GM23338 (cell line): ENCODE measurements at regions not wholly inside any gene's neighbourhood (a gene's known extent, or its start where the extent isn't known, plus 50 kb on each side); places are given as distances from the start of the nearest gene placed in this dataset.

Experiments used
- ATAC-seq: fragments of 200-7000 bp; cut with Tn5 transposase; 3 replicates; pipeline ENCODE4 v1.9.1; 2020
- DNase-seq: peaks from one replicate; pipeline ENCODE4 v3.0.0-alpha.2; 2015; ENCODE audit warnings: low spot score
- H2AFZ ChIP-seq: fragments of 200-600 bp; sonication (generic); 2 replicates; pipeline ENCODE4 v1.8.0; 2016; ENCODE audit warnings: antibody characterized with exemption, mild to moderate bottlenecking, moderate library complexity
- H3F3A ChIP-seq: fragments of 200-600 bp; sonication (generic); replicated peaks from 2 replicates; pipeline ENCODE4 v1.8.0; 2017; ENCODE audit warnings: antibody characterized with exemption, mixed run types, low read depth
- H3K27ac ChIP-seq: fragments of 200-600 bp; sonication (generic); 2 replicates; pipeline ENCODE4 v1.6.1; 2016; ENCODE audit warnings: low read depth
- H3K27me3 ChIP-seq: fragments of 200-600 bp; sonication (generic); 2 replicates; pipeline ENCODE4 v1.8.0; 2016; ENCODE audit warnings: mild to moderate bottlenecking, mixed run types, moderate library complexity; ENCODE audit not compliant: insufficient read depth
- H3K36me3 ChIP-seq: fragments of 200-600 bp; sonication (generic); 2 replicates; pipeline ENCODE4 v1.8.0; 2016; ENCODE audit warnings: mild to moderate bottlenecking; ENCODE audit not compliant: insufficient read depth
- H3K4me1 ChIP-seq: fragments of 200-600 bp; sonication (generic); 2 replicates; pipeline ENCODE4 v1.8.0; 2016; ENCODE audit warnings: mild to moderate bottlenecking, moderate library complexity; ENCODE audit not compliant: insufficient read depth
- H3K4me2 ChIP-seq: fragments of 200-600 bp; sonication (generic); 2 replicates; pipeline ENCODE4 v1.7.1; 2017; ENCODE audit warnings: mixed run types
- H3K4me3 ChIP-seq: fragments of 200-600 bp; sonication (generic); 2 replicates; pipeline ENCODE4 v1.6.1; 2016; ENCODE audit warnings: mixed run types
- H3K79me2 ChIP-seq: fragments of 200-600 bp; sonication (generic); replicated peaks from 2 replicates; pipeline ENCODE4 v1.8.0; 2017; ENCODE audit warnings: mild to moderate bottlenecking; ENCODE audit not compliant: insufficient read depth
- H3K9me2 ChIP-seq: fragments of 200-600 bp; sonication (generic); 2 replicates; pipeline ENCODE4 v1.8.0; 2017; ENCODE audit not compliant: insufficient read depth
- H4K20me1 ChIP-seq: fragments of 200-600 bp; sonication (generic); replicated peaks from 2 replicates; pipeline ENCODE4 v1.8.0; 2017; ENCODE audit warnings: mild to moderate bottlenecking; ENCODE audit not compliant: insufficient read depth
- H3K27ac Mint-ChIP-seq: 2 replicates; pipeline ENCODE4 v1.8.0; 2020; ENCODE audit warnings: inconsistent platforms, mild to moderate bottlenecking, moderate library complexity, mixed read lengths
- H3K27me3 Mint-ChIP-seq: 3 replicates; pipeline ENCODE4 v1.8.0; 2022; ENCODE audit warnings: low read depth, mild to moderate bottlenecking, moderate library complexity, mixed read lengths, inconsistent platforms; ENCODE audit not compliant: insufficient read depth, poor library complexity
- H3K36me3 Mint-ChIP-seq: 3 replicates; pipeline ENCODE4 v1.8.0; 2021; ENCODE audit warnings: low read depth, mild to moderate bottlenecking, inconsistent platforms, moderate library complexity, mixed read lengths
- H3K4me1 Mint-ChIP-seq: 3 replicates; pipeline ENCODE4 v1.8.0; 2020; ENCODE audit warnings: mild to moderate bottlenecking, inconsistent platforms, mixed read lengths
- H3K4me3 Mint-ChIP-seq: 3 replicates; pipeline ENCODE4 v1.8.0; 2021; ENCODE audit warnings: moderate library complexity, mild to moderate bottlenecking, inconsistent platforms, mixed read lengths
- H3K9me3 Mint-ChIP-seq: 3 replicates; pipeline ENCODE4 v1.8.0; 2020; ENCODE audit warnings: moderate library complexity, mild to moderate bottlenecking, inconsistent platforms, mixed read lengths
- EZH2phosphoT487 ChIP-seq: fragments of 200-600 bp; sonication (generic); IDR thresholded peaks from one replicate; pipeline ENCODE4 v1.8.1; 2018; ENCODE audit warnings: antibody characterized with exemption; ENCODE audit not compliant: unreplicated experiment
- NANOG ChIP-seq: IDR thresholded peaks from 2 replicates; pipeline ENCODE4 v1.6.1; 2016; ENCODE audit warnings: antibody characterized with exemption, borderline replicate concordance
- TF ChIP-seq, protein P1 (sequence below), 2 experiments: fragments of 200-600 bp in 1 of 2; sonication (generic) in 1 of 2; conservative IDR thresholded peaks; 2 replicates each; pipeline versions ENCODE4 v1.5.1 to v1.6.1; 2016 to 2017; ENCODE audit warnings: antibody characterized with exemption in 2 of 2, low read depth in 2 of 2, mild to moderate bottlenecking in 2 of 2, moderate library complexity in 1 of 2
- TF ChIP-seq, protein P2 (sequence below): IDR thresholded peaks from 2 replicates; pipeline ENCODE4 v1.6.1; 2016; ENCODE audit warnings: antibody characterized with exemption

DNA sequence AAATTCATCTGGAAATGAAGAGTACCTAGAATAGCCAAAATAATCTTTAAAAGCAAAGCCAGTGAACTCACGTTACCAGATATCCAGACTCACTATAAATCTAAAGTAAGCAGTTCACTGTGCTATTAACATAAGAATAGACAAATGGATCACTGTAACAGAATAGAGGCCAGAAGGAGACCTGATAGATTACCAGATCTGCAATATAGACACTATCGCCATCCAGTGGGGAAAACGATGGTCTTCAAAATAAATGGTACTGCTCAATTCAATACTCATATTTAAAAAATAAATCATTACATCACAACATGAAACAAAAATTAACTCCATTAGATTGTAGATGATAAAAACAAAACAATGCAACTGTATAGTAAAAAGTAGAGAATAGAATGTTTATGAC, 158.6 kb upstream of the CDH8 start:
- H3F3A ChIP-seq: no peaks in the 10 kb centered on the region

DNA sequence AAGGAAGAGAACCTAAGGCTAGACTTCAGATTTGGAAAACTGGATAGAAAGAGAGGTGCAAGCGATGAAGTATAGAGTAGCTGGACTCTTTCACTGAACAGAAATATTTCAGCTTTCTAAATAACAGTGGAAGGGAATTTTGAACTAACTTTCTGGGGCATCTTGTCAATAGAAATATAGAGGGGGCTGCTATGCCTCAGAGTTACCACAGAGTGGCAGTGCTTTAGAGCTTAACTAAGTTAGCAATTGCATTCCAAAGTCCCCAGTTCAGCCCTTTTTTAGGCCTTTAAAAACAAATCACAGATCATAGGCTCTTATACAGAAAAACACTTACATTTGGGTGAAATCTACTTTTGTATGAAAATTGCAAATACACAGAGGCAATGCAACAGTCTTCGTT, 154.2 kb upstream of the CDH8 start:
- Histone ChIP-seq H3F3A (no peaks in the 10 kb centered on the region), H3K27me3 (no peaks in the 10 kb centered on the region), H3K9me2 (no peaks in the 10 kb centered on the region), H3K79me2 (no peaks in the 10 kb centered on the region), H4K20me1 (no peaks in the 10 kb centered on the region), H3K4me2 (no peak overlapping the region), H2AFZ (no peak overlapping the region), H3K4me1 (no peaks in the 10 kb centered on the region), H3K27ac (no peak overlapping the region), H3K36me3 (no peaks in the 10 kb centered on the region), H3K4me3 (no peak overlapping the region)
- no peaks in the 10 kb centered on the region for H3K27me3 Mint-ChIP-seq
- TF ChIP-seq, protein P1, sequence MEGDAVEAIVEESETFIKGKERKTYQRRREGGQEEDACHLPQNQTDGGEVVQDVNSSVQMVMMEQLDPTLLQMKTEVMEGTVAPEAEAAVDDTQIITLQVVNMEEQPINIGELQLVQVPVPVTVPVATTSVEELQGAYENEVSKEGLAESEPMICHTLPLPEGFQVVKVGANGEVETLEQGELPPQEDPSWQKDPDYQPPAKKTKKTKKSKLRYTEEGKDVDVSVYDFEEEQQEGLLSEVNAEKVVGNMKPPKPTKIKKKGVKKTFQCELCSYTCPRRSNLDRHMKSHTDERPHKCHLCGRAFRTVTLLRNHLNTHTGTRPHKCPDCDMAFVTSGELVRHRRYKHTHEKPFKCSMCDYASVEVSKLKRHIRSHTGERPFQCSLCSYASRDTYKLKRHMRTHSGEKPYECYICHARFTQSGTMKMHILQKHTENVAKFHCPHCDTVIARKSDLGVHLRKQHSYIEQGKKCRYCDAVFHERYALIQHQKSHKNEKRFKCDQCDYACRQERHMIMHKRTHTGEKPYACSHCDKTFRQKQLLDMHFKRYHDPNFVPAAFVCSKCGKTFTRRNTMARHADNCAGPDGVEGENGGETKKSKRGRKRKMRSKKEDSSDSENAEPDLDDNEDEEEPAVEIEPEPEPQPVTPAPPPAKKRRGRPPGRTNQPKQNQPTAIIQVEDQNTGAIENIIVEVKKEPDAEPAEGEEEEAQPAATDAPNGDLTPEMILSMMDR (conservative IDR thresholded peaks at IDR 0.05; ENCODE audit: low read depth in 2 of 2): peak; percentile 68 to 82
- no peak for TF ChIP-seq EZH2phosphoT487
- DNase-seq: peak; percentile 84
- ATAC-seq: peak; percentile 68
- no peak overlapping the region for H3K27ac Mint-ChIP-seq
- H3K4me1 Mint-ChIP-seq: peaks cover 5% of the 10 kb centered on the region; the same call in 1 of the 3 replicates
- H3K9me3 Mint-ChIP-seq: no peaks in the 10 kb centered on the region
- no peak overlapping the region for H3K4me3 Mint-ChIP-seq
- H3K36me3 Mint-ChIP-seq: no peaks in the 10 kb centered on the region

More for the DNA sequence above, 158.6 kb upstream of the CDH8 start:
- H3K9me2 ChIP-seq: no peaks in the 10 kb centered on the region
- Mint-ChIP-seq H3K27me3 (peaks cover 2% of the 10 kb centered on the region), H3K9me3 (no peaks in the 10 kb centered on the region), H3K4me1 (peaks cover 2% of the 10 kb centered on the region; the same call in 1 of the 3 replicates), H3K4me3 (no peak overlapping the region), H3K27ac (no peak overlapping the region), H3K36me3 (no peaks in the 10 kb centered on the region)
- ATAC-seq (peak; percentile 35; the same call in 1 of the 3 replicates), DNase-seq (peak; percentile 45)
- no peak overlapping the region for H3K4me3 ChIP-seq
- H3K27me3 ChIP-seq: no peaks in the 10 kb centered on the region
- TF ChIP-seq, protein P1 (conservative IDR thresholded peaks at IDR 0.05; ENCODE audit: low read depth in 2 of 2): peak; percentile 46 to 58
- TF ChIP-seq NANOG: no peak
- H3K27ac ChIP-seq: no peak overlapping the region
- H3K4me1 ChIP-seq: no peaks in the 10 kb centered on the region
- H3K36me3 ChIP-seq: no peaks in the 10 kb centered on the region
- no peaks in the 10 kb centered on the region for H3K79me2 ChIP-seq
- no peaks in the 10 kb centered on the region for H4K20me1 ChIP-seq
- H3K4me2 ChIP-seq: no peak overlapping the region
- H2AFZ ChIP-seq: no peak overlapping the region

DNA sequence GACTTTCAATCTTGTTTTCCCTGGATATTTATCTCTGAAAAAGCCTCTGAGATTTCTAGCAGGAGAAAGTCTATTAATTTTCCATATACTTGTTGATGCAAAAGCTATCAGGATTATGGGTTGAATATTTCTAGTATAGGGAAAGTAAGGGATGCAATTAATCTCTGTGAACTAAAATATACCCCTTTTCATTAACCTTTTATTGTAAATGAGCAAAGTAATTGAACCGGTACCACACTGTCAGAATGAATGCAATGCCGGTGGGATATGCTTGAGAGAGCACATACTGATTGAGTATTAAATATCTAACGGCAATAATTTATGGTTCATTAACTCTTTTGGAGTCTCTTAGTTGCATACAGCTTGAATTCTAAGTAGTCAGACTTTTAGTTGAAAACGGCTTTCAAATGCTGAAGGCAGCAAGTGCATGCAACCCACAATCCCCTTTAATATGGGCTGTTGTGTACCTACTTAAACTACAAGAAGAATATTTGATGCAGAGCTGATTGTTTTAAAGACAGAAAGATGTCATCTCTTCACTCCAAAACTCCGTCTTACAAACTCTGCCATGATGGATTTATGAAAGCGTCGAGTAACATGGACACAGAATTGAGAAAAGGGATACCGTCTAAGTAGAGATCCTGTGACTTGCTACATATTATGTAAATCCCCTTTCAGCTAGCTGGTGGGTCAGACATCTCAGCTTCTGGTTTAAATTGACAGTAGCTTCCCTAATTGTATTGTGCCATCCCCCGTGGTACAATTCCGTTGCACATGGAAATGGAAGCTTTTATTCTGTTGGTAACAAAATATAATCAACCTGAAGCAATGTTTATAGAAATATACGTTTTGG, 141.3 kb upstream of the CDH8 start:
- Histone ChIP-seq H4K20me1 (no peaks in the 10 kb centered on the region), H3K4me1 (no peaks in the 10 kb centered on the region), H2AFZ (no peak overlapping the region), H3K27ac (no peak overlapping the region), H3K4me2 (no peak overlapping the region), H3F3A (no peaks in the 10 kb centered on the region), H3K27me3 (no peaks in the 10 kb centered on the region), H3K9me2 (no peaks in the 10 kb centered on the region), H3K36me3 (no peaks in the 10 kb centered on the region), H3K79me2 (no peaks in the 10 kb centered on the region), H3K4me3 (no peak overlapping the region)
- Mint-ChIP-seq H3K9me3 (no peaks in the 10 kb centered on the region), H3K27me3 (no peaks in the 10 kb centered on the region), H3K27ac (no peak overlapping the region), H3K36me3 (no peaks in the 10 kb centered on the region), H3K4me1 (no peaks in the 10 kb centered on the region), H3K4me3 (no peak overlapping the region)
- ATAC-seq (no peak), DNase-seq (no peak)
- no peak for TF ChIP-seq NANOG
- TF ChIP-seq, protein P2, sequence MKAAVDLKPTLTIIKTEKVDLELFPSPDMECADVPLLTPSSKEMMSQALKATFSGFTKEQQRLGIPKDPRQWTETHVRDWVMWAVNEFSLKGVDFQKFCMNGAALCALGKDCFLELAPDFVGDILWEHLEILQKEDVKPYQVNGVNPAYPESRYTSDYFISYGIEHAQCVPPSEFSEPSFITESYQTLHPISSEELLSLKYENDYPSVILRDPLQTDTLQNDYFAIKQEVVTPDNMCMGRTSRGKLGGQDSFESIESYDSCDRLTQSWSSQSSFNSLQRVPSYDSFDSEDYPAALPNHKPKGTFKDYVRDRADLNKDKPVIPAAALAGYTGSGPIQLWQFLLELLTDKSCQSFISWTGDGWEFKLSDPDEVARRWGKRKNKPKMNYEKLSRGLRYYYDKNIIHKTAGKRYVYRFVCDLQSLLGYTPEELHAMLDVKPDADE: no peak
